ENCODE measurements at regions not wholly inside any gene's neighbourhood (a gene's known extent, or its start where the extent isn't known, plus 50 kb on each side); places are given as distances from the start of the nearest gene placed in this dataset.

GRCh38 chr11:26053966-26054365, 278.0 kb upstream of the ANO3 start:
- DNase-seq, result no peak

- no peak for DNase-seq
Observed at GRCh38 chr11:26062660-26063059, 269.3 kb upstream of the ANO3 start.

GRCh38 chr11:26063915-26064314, 268.0 kb upstream of the ANO3 start:
- DNase-seq, result no peak

GRCh38 chr11:26065944-26066343, 266.0 kb upstream of the ANO3 start:
- DNase-seq, result no peak

GRCh38 chr11:26070714-26071380, 261.1 kb upstream of the ANO3 start:
- no peak for DNase-seq

- DNase-seq, result no peak
Observed at GRCh38 chr11:26072614-26073153, 259.2 kb upstream of the ANO3 start.

- DNase-seq, result no peak
Observed at GRCh38 chr11:26073646-26074045, 258.3 kb upstream of the ANO3 start.

GRCh38 chr11:26076233-26076990, 255.5 kb upstream of the ANO3 start:
- no peak for DNase-seq

GRCh38 chr11:26078231-26078821, 253.6 kb upstream of the ANO3 start:
- DNase-seq, result no peak

GRCh38 chr11:26084313-26084712, 247.6 kb upstream of the ANO3 start:
- no peak for DNase-seq

- DNase-seq, result no peak
Observed at GRCh38 chr11:26086028-26086427, 245.9 kb upstream of the ANO3 start.

- no peak for DNase-seq
Observed at GRCh38 chr11:26087120-26087935, 244.6 kb upstream of the ANO3 start.

- no peak for DNase-seq
Observed at GRCh38 chr11:26088391-26088790, 243.5 kb upstream of the ANO3 start.

- no peak for DNase-seq
Observed at GRCh38 chr11:26090651-26091050, 241.3 kb upstream of the ANO3 start.

- no peak for DNase-seq
Observed at GRCh38 chr11:26093206-26093605, 238.7 kb upstream of the ANO3 start.

GRCh38 chr11:26095340-26095739, 236.6 kb upstream of the ANO3 start:
- no peak for DNase-seq

- DNase-seq, result no peak
Observed at GRCh38 chr11:26096451-26096850, 235.5 kb upstream of the ANO3 start.

GRCh38 chr11:26102325-26102724, 229.6 kb upstream of the ANO3 start:
- DNase-seq, result no peak

GRCh38 chr11:26105762-26106423, 226.0 kb upstream of the ANO3 start:
- DNase-seq, result no peak

- no peak for DNase-seq
Observed at GRCh38 chr11:26106726-26107125, 225.2 kb upstream of the ANO3 start.

- no peak for DNase-seq
Observed at GRCh38 chr11:26109658-26110368, 222.1 kb upstream of the ANO3 start.

- no peak for DNase-seq
Observed at GRCh38 chr11:26112264-26112663, 219.7 kb upstream of the ANO3 start.

All from CD4-positive, alpha-beta T cell treated with Interleukin-17A for 4 hours (primary cell).